HG03469 (cell line): ENCODE measurements at regions not wholly inside any gene's neighbourhood (a gene's known extent, or its start where the extent isn't known, plus 50 kb on each side); places are given as distances from the start of the nearest gene placed in this dataset.

Source experiments
- ATAC-seq: cut with Tn5 transposase; IDR thresholded peaks from one replicate; pipeline ENCODE4 v1.9.1; 2021; ENCODE audit warnings: mild to moderate bottlenecking, moderate library complexity, moderate number of reproducible peaks; ENCODE audit not compliant: unreplicated experiment

- no peak for ATAC-seq
These were observed 437.7 kb upstream of the KLF4 start for GRCh38 chr9:107927276-107927675.

GRCh38 chr9:107925749-107926297 is 436.3 kb upstream of the KLF4 start:
- no peak for ATAC-seq

- ATAC-seq = no peak
These were observed 432.7 kb upstream of the KLF4 start for GRCh38 chr9:107922260-107922659.

- ATAC-seq = no peak
These were observed 429.7 kb upstream of the KLF4 start for GRCh38 chr9:107919263-107919662.

- ATAC-seq = no peak
These were observed 429.2 kb upstream of the KLF4 start for GRCh38 chr9:107918749-107919148.

GRCh38 chr9:107914151-107914550 is 424.6 kb upstream of the KLF4 start:
- ATAC-seq = no peak

- no peak for ATAC-seq
These were observed 418.1 kb upstream of the KLF4 start for GRCh38 chr9:107907715-107908114.

- no peak for ATAC-seq
These were observed 417.7 kb upstream of the KLF4 start for GRCh38 chr9:107907255-107907654.

GRCh38 chr9:107906074-107906473 is 416.5 kb upstream of the KLF4 start:
- ATAC-seq = no peak

GRCh38 chr9:107905308-107906020 is 415.9 kb upstream of the KLF4 start:
- ATAC-seq = no peak

- ATAC-seq = no peak
These were observed 410.4 kb upstream of the KLF4 start for GRCh38 chr9:107899961-107900330.

- no peak for ATAC-seq
These were observed 409.2 kb upstream of the KLF4 start for GRCh38 chr9:107898761-107899160.

GRCh38 chr9:107896544-107896943 is 407.0 kb upstream of the KLF4 start:
- ATAC-seq = no peak

GRCh38 chr9:107895501-107896001 is 406.0 kb upstream of the KLF4 start:
- ATAC-seq = no peak

- ATAC-seq = no peak
These were observed 405.1 kb upstream of the KLF4 start for GRCh38 chr9:107894572-107895261.

- ATAC-seq = no peak
These were observed 401.4 kb upstream of the KLF4 start for GRCh38 chr9:107890921-107891465.

- ATAC-seq = no peak
These were observed 399.2 kb upstream of the KLF4 start for GRCh38 chr9:107888773-107889227.

GRCh38 chr9:107886826-107887225 is 397.3 kb upstream of the KLF4 start:
- ATAC-seq = no peak

- ATAC-seq = peak; percentile 95
These were observed 394.0 kb upstream of the KLF4 start for GRCh38 chr9:107883496-107884124.

GRCh38 chr9:107881626-107882300 is 392.2 kb upstream of the KLF4 start:
- no peak for ATAC-seq

- no peak for ATAC-seq
These were observed 388.9 kb upstream of the KLF4 start for GRCh38 chr9:107878462-107878861.
